Natural killer cell (primary cell): ENCODE measurements at regions not wholly inside any gene's neighbourhood (a gene's known extent, or its start where the extent isn't known, plus 50 kb on each side); places are given as distances from the start of the nearest gene placed in this dataset.

Experiments used
- ATAC-seq, 3 donors: fragments of 150-1000 bp in 2 of 3; fragments of 200-7000 bp in 1 of 3; cut with Tn5 transposase; 1 replicate in 1 of 3; 2 replicates in 2 of 3; pipeline ENCODE4 v1.10.0; 2021; ENCODE audit warnings: mild to moderate bottlenecking in 2 of 3, moderate library complexity in 2 of 3
- DNase-seq, 2 donors: peaks; one replicate each; pipeline versions ENCODE4 v3.0.0 to v3.0.0-alpha.2; 2013 to 2021; ENCODE audit warnings: mixed read lengths in 1 of 2
- H3K27ac ChIP-seq: one replicate; pipeline ENCODE4 v1.5.1; 2013; ENCODE audit warnings: mild to moderate bottlenecking, low read length
- H3K27me3 ChIP-seq: one replicate; pipeline ENCODE4 v1.6.1; 2013; ENCODE audit warnings: low read length; ENCODE audit not compliant: control insufficient read depth, insufficient read depth
- H3K36me3 ChIP-seq: one replicate; pipeline ENCODE4 v1.6.1; 2013; ENCODE audit warnings: low read length; ENCODE audit not compliant: control insufficient read depth, insufficient read depth
- H3K4me1 ChIP-seq: one replicate; pipeline ENCODE4 v1.6.1; 2013; ENCODE audit warnings: low read length; ENCODE audit not compliant: control insufficient read depth, insufficient read depth
- H3K4me3 ChIP-seq: one replicate; pipeline ENCODE4 v1.5.1; 2013; ENCODE audit warnings: low read length
- H3K9me3 ChIP-seq: one replicate; pipeline ENCODE4 v1.6.1; 2013; ENCODE audit warnings: low read length; ENCODE audit not compliant: control insufficient read depth, insufficient read depth
- H3K27ac Mint-ChIP-seq, 2 donors: one replicate each; pipeline ENCODE4 v1.8.0; 2022; ENCODE audit warnings: mild to moderate bottlenecking in 2 of 2, mixed read lengths in 2 of 2, moderate library complexity in 1 of 2
- H3K27me3 Mint-ChIP-seq, 2 donors: one replicate each; pipeline ENCODE4 v1.8.0; 2022; ENCODE audit warnings: low read depth in 2 of 2, mixed read lengths in 2 of 2
- H3K36me3 Mint-ChIP-seq: one replicate; pipeline ENCODE4 v1.8.0; 2022; ENCODE audit warnings: mixed read lengths
- H3K4me1 Mint-ChIP-seq, 2 donors: one replicate each; pipeline ENCODE4 v1.8.0; 2022; ENCODE audit warnings: mixed read lengths in 2 of 2
- H3K4me3 Mint-ChIP-seq: one replicate; pipeline ENCODE4 v1.8.0; 2022; ENCODE audit warnings: mild to moderate bottlenecking, moderate library complexity, mixed read lengths
- H3K9me3 Mint-ChIP-seq, 2 donors: one replicate each; pipeline ENCODE4 v1.8.0; 2022; ENCODE audit warnings: mixed read lengths in 2 of 2
- CTCF ChIP-seq: fragments of 200-600 bp; IDR thresholded peaks from one replicate; pipeline ENCODE4 v1.8.0; 2022; ENCODE audit warnings: antibody characterized with exemption
- WGBS: methylation state at CpG from one replicate; pipeline ENCODE4 v1.1.7; 2013; ENCODE audit warnings: missing lambda C conversion rate; ENCODE audit not compliant: insufficient coverage; 5-methylcytosine and 5-hydroxymethylcytosine counted together
- intact Hi-C: fragments of 100-400 bp; cut with micrococcal nuclease; formaldehyde crosslinking; loops from one replicate; pipeline ENCODE4 v1.14.2; 2022

- Histone ChIP-seq H3K9me3 (no peaks in the 10 kb centered on the region), H3K27me3 (peaks cover 78% of the 10 kb centered on the region), H3K4me3 (no peak overlapping the region), H3K36me3 (no peaks in the 10 kb centered on the region), H3K4me1 (peaks cover 39% of the 10 kb centered on the region), H3K27ac (no peak overlapping the region)
- Mint-ChIP-seq H3K9me3 (no peaks in the 10 kb centered on the region), H3K4me1 (peaks cover 10 to 27% of the 10 kb centered on the region in 2 donors), H3K36me3 (peaks cover 13% of the 10 kb centered on the region), H3K27ac (no peak overlapping the region), H3K27me3 (peaks cover 40 to 42% of the 10 kb centered on the region in 2 donors), H3K4me3 (no peak overlapping the region)
- ATAC-seq (no peak), DNase-seq (no peak)
- WGBS = 33% methylated on average over 23 of the region's 23 CpGs
- intact Hi-C loops = loop anchor here (5.0 kb wide), 1 partner anchor 668 kb away; no protein-coding TSS in a partner anchor
- TF ChIP-seq CTCF = no peak
Observed at GRCh38 chr11:16610213-16610737, 128.2 kb upstream of the C11orf58 start.

- H3K4me1 Mint-ChIP-seq = peaks cover 10 to 28% of the 10 kb centered on the region in 2 donors
- no peaks in the 10 kb centered on the region for H3K9me3 Mint-ChIP-seq
- H3K4me3 ChIP-seq = no peak overlapping the region
- H3K9me3 ChIP-seq = no peaks in the 10 kb centered on the region
- TF ChIP-seq CTCF = no peak
- H3K4me3 Mint-ChIP-seq = no peak overlapping the region
- intact Hi-C loops = loop anchor here (5.0 kb wide), 3 partner anchors 667 to 962 kb away; no protein-coding TSS in a partner anchor
- no peak for ATAC-seq
- 54% methylated on average over 1 of the region's 3 CpGs for WGBS
- peaks cover 74% of the 10 kb centered on the region for H3K27me3 ChIP-seq
- H3K27me3 Mint-ChIP-seq = peaks cover 38 to 42% of the 10 kb centered on the region in 2 donors
- no peak overlapping the region for H3K27ac Mint-ChIP-seq
- no peaks in the 10 kb centered on the region for H3K36me3 ChIP-seq
- peaks cover 42% of the 10 kb centered on the region for H3K4me1 ChIP-seq
- H3K27ac ChIP-seq = no peak overlapping the region
- H3K36me3 Mint-ChIP-seq = peaks cover 13% of the 10 kb centered on the region
- DNase-seq = no peak
Observed at GRCh38 chr11:16609769-16610168, 128.7 kb upstream of the C11orf58 start.

GRCh38 chr11:16607675-16608644, 130.5 kb upstream of the C11orf58 start:
- no peaks in the 10 kb centered on the region for H3K36me3 ChIP-seq
- peaks cover 77% of the 10 kb centered on the region for H3K27me3 ChIP-seq
- 9% methylated on average over 24 of the region's 25 CpGs for WGBS
- peaks cover 10 to 23% of the 10 kb centered on the region in 2 donors for H3K4me1 Mint-ChIP-seq
- TF ChIP-seq CTCF = no peak
- peaks cover 13% of the 10 kb centered on the region for H3K36me3 Mint-ChIP-seq
- H3K4me3 Mint-ChIP-seq = no peak overlapping the region
- peaks cover 43 to 48% of the 10 kb centered on the region in 2 donors for H3K27me3 Mint-ChIP-seq
- no peak overlapping the region for H3K27ac ChIP-seq
- no peaks in the 10 kb centered on the region for H3K9me3 Mint-ChIP-seq
- H3K4me3 ChIP-seq = no peak overlapping the region
- peaks cover 40% of the 10 kb centered on the region for H3K4me1 ChIP-seq
- H3K9me3 ChIP-seq = no peaks in the 10 kb centered on the region
- ATAC-seq = no peak
- intact Hi-C loops = loop anchor here (5.0 kb wide), 2 partner anchors 786 to 961 kb away; no protein-coding TSS in a partner anchor
- no peak overlapping the region for H3K27ac Mint-ChIP-seq
- peak in 1 of 2 donors; percentile 5 for DNase-seq
